K562 (cell line): ENCODE measurements at regions not wholly inside any gene's neighbourhood (a gene's known extent, or its start where the extent isn't known, plus 50 kb on each side); places are given as distances from the start of the nearest gene placed in this dataset.

Source experiments
- PCBP1 ChIP-seq: fragments of 200-400 bp; formaldehyde crosslinking; IDR thresholded peaks from 2 replicates; pipeline ENCODE4 v1.6.1; 2018; ENCODE audit warnings: mild to moderate bottlenecking, low read depth, low read length; ENCODE audit not compliant: poor library complexity, severe bottlenecking
- ZNF561 ChIP-seq: fragments of 450-650 bp; formaldehyde crosslinking; conservative IDR thresholded peaks from 2 replicates; pipeline ENCODE4 v1.4.0; 2020; ENCODE audit warnings: mild to moderate bottlenecking, moderate library complexity
- TF ChIP-seq, protein P1 (sequence below): sonication (generic); formaldehyde crosslinking; IDR thresholded peaks from 2 replicates; pipeline ENCODE4 v1.8.1; 2023; ENCODE audit warnings: mild to moderate bottlenecking, missing genetic modification reagents
- TF ChIP-seq, protein P2 (sequence below), 3 experiments: IDR thresholded peaks in 2 of 3; conservative IDR thresholded peaks in 1 of 3; 2 replicates each; pipeline ENCODE4 v1.5.1; 2011 to 2012; ENCODE audit warnings: low read length in 3 of 3, mild to moderate bottlenecking in 3 of 3, control low read depth in 2 of 3, improper control_type of control experiment in 1 of 3, inconsistent platforms in 1 of 3, low read depth in 1 of 3, mixed read lengths in 1 of 3, moderate library complexity in 1 of 3; ENCODE audit not compliant: insufficient read depth in 2 of 3

DNA sequence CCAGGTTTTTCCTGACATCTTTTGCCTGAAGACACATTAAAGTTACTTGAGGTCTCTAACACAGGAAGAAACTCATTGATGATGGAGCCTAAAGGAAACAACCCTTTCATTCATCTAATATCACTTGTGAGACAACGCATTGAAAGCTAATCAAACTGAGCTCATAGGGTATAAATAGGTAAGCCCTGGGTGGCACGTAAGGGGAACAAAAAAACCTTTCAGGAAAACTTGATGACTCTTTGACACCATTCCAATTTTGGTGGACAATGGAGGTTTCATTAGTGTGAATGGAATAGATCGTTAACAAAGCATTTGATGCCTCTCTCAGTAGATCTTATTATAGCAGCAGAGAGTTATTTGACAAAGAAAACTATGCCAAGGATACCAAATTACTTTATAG, 80.7 kb upstream of the DUSP10 start:
- TF ChIP-seq, protein P1, sequence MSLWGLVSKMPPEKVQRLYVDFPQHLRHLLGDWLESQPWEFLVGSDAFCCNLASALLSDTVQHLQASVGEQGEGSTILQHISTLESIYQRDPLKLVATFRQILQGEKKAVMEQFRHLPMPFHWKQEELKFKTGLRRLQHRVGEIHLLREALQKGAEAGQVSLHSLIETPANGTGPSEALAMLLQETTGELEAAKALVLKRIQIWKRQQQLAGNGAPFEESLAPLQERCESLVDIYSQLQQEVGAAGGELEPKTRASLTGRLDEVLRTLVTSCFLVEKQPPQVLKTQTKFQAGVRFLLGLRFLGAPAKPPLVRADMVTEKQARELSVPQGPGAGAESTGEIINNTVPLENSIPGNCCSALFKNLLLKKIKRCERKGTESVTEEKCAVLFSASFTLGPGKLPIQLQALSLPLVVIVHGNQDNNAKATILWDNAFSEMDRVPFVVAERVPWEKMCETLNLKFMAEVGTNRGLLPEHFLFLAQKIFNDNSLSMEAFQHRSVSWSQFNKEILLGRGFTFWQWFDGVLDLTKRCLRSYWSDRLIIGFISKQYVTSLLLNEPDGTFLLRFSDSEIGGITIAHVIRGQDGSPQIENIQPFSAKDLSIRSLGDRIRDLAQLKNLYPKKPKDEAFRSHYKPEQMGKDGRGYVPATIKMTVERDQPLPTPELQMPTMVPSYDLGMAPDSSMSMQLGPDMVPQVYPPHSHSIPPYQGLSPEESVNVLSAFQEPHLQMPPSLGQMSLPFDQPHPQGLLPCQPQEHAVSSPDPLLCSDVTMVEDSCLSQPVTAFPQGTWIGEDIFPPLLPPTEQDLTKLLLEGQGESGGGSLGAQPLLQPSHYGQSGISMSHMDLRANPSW (CRISPR knock-in tag) = no peak
- TF ChIP-seq, protein P2, sequence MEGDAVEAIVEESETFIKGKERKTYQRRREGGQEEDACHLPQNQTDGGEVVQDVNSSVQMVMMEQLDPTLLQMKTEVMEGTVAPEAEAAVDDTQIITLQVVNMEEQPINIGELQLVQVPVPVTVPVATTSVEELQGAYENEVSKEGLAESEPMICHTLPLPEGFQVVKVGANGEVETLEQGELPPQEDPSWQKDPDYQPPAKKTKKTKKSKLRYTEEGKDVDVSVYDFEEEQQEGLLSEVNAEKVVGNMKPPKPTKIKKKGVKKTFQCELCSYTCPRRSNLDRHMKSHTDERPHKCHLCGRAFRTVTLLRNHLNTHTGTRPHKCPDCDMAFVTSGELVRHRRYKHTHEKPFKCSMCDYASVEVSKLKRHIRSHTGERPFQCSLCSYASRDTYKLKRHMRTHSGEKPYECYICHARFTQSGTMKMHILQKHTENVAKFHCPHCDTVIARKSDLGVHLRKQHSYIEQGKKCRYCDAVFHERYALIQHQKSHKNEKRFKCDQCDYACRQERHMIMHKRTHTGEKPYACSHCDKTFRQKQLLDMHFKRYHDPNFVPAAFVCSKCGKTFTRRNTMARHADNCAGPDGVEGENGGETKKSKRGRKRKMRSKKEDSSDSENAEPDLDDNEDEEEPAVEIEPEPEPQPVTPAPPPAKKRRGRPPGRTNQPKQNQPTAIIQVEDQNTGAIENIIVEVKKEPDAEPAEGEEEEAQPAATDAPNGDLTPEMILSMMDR (IDR thresholded peaks at IDR 0.05 in 2 of 3, conservative IDR thresholded peaks at IDR 0.05 in 1 of 3; ENCODE audit: insufficient read depth in 2 of 3, low read depth in 1 of 3, low read length in 3 of 3) = no peak
- TF ChIP-seq PCBP1 (no peak), ZNF561 (CRISPR knock-in tag) (no peak)
